Hematopoietic multipotent progenitor cell (in vitro differentiated cells): ENCODE measurements at regions not wholly inside any gene's neighbourhood (a gene's known extent, or its start where the extent isn't known, plus 50 kb on each side); places are given as distances from the start of the nearest gene placed in this dataset.
"Not testable (repeated sequence)": the region's sequence is repeated elsewhere in the genome, so short reads cannot be mapped to it uniquely, and the experiment has no call there.

Experiments
- DNase-seq, 3 donors: peaks; one replicate each; pipeline ENCODE4 v3.0.0-alpha.2; 2011 to 2015; ENCODE audit warnings: low read depth in 2 of 3, low spot score in 2 of 3

DNA sequence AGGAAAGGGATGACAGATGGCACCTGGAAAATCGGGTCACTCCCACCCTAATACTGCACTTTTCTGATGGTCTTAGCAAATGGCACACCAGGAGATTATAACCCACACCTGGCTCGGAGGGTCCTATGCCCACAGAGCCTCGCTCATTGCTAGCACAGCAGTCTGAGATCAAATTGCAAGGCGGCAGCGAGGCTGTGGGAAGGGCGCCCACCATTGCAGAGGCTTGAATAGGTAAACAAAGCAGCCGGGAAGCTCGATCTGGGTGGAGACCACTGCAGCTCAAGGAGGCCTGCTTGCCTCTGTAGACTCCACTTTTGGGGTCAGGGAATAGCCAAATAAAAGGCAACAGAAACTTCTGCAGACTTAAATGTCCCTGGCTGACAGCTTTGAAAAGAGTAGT is 622.7 kb upstream of the ZNF804A start:
- DNase-seq: not testable (repeated sequence)

DNA sequence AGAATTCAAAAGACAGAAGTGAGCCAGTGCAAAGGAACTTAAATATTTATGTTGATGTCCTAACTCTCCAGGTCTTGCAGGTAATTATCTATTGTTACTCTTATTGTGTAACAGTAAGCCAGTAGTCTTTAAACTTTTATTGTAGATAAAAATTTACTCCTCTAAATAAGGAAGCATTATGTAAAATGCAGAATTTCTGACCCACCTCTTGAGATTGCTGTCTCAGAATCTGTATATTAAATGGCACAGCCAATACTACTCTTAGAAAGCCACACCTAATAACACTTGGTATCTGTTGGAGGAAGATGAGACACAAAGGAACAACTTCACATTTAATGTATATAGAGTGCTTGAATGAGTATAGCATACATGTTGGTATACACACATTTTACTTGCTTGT is 613.5 kb upstream of the ZNF804A start:
- no peak for DNase-seq

DNA sequence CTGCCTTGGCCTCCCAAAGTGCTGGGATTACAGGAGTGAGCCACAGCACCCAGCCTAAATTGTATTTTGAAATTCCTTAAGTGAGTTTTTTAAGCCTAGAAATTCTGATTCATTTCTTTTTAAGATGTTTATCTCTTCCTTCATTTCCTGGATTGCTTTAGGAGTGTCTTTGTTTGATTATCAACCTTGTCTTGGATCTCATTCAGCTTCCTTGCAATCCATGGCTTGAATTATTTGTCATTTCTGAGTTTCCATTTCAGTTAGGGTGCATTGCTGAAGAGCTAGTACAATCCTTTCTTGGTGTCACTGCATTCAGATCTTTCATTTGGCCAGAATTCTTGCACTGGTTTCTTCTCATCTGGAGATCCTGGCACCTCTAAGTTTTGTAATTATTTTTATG is 606.4 kb upstream of the ZNF804A start:
- no peak for DNase-seq

- DNase-seq: no peak
Measured at GRCh38 chr2:183993052-183993451, 605.3 kb upstream of the ZNF804A start.

GRCh38 chr2:183995632-183996031 is 602.7 kb upstream of the ZNF804A start:
- DNase-seq: no peak

DNA sequence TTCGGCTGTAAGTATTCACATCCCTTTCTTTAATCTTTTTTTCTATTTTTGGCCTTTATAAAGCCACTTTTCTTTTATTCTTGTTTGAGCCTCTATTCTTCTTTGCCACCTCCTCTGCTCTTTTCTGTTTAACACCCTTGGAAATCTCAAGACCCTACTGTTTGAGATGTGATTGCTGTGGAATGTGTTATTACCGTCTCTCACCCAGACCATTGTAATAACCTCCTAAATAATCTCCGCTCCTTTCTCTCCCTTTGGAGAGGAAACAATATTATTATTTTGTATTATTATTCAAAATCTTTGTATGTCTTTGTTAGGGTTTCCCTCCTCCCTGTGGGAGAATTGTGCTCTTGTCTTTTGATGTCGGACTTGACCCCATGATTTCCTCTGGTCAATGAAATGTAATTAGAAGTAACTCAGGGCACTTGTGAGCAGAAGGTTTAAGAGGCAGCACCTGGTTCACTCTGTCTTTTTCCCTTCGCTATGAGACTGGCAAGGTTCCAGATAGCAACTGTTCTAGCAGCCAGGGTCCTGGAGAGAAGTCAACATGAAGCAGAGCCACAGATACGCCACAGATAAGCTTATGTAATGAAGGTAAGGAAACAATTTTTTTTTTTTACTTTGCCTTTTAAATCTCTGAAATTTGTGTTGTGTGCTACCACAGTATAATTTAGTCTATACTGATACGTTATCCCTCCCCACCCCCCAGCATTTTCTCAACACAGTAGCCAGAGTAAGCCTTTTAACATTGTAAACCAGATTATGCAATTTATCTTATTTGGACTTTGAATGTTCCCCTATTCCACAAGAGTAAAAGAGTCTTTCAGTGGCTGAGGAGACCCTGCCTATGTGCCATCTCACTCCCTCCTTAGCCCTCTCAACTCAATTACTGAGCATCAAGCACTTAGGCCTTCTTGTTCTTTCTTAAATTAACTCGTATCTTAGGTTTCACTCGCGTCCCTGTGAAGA is 601.2 kb upstream of the ZNF804A start:
- no peak for DNase-seq

DNA sequence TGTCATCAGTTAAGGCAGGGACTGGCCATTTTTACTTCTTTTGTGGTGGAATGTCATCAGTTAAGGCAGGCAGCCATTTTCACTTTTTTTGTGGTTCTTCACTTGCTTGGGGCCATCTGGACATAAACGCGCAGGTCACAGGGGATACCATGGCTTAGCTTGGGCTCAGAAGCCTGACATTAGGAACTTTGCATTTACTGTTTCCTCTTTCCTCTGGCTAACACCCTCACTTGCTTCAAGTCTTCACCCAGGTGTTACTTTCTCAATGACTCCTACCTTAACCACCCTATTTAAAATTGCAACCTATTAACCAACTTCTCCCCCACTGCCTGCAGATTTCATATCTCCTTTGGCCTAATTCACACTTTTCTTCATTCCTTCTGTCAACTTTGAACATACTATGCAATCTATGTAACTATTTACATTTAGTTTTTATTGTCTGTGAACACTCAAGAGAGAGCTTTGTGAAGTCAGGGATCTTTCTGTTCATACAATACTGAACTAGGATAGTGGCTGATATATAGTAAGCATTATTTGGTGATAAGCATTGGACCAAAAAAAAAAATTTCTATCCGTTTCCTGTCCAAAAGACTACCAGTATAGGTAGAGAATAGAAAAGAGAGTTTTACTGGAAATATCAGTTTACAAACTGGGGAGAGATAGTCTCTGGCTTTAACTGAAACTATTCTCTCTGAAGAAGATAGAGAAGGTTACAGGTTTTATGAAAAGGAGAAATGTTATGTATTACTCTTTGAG is 600.1 kb upstream of the ZNF804A start:
- no peak for DNase-seq

- DNase-seq: no peak
Measured at GRCh38 chr2:183998797-183999190, 599.5 kb upstream of the ZNF804A start.

- no peak for DNase-seq
Measured at GRCh38 chr2:184004289-184004947, 593.9 kb upstream of the ZNF804A start.

DNA sequence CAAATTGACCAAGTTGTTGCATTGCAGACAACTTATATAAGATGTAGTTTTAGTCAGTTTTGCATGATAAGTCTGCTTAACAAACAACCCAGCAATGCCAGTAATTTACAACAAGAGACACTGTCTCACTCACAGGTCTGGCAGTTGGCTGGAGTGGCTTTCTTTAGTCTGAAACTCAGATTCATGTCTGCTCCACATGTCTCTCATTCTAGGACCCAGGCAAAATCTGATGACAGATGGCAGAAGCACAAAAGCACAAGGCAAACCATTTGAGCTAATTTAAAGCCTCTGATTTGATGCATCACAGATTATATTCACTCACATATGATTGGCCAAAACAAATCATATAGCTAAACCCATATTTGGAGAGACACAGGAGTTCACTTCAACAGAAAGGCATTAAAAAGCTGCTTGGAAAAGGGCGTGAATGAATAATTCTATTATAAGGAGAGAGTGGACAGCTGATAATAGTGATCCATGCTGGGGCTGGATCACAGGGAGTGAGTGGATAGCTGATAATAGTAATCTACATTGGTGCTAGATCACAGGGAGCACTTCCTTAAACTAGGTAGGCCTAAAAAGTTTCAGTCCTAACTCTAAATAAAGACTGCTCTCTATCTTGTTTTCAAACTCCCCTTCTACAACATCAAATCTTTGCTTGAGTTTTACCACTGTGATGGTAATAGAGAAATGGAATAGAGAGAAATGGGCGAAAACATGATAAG is 593.2 kb upstream of the ZNF804A start:
- no peak for DNase-seq

GRCh38 chr2:184006998-184007397 is 591.3 kb upstream of the ZNF804A start:
- no peak for DNase-seq

DNA sequence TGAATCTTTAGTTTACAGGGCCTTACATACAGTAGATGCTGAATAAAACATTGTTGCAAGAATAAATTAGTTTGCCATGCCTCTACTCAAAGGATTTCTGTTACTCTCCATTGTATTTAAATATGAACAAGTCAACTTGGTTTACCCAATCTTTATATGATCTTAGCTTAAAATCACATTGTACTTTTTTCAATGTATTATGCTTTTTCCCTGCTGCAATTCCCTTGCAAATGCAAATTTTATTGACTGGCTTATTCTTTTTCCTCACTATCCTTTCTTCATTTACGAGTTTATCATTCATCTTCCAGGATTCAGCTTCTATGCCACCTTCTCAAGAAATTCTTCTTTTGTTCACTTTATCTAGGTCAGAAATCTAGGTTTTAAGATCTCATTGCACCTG is 571.4 kb upstream of the ZNF804A start:
- DNase-seq: no peak

DNA sequence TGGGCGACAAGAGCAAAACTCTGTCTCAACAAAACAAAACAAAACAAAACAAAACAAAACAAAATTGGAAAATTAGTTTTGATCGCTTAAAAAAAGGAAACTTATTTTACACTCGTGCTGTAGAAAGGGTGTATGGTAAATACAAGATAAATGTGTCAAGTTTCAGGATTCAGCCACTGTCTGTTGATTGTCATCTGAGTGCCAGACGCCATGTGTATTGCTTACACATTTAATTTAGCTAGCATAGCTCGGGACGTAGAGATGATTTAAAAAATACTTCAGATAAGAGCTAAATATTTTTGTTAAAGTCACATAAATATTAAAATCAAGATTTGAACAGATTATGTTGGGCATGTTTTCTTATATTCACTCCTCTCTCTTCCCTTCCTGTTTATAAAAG is 568.1 kb upstream of the ZNF804A start:
- DNase-seq: no peak

DNA sequence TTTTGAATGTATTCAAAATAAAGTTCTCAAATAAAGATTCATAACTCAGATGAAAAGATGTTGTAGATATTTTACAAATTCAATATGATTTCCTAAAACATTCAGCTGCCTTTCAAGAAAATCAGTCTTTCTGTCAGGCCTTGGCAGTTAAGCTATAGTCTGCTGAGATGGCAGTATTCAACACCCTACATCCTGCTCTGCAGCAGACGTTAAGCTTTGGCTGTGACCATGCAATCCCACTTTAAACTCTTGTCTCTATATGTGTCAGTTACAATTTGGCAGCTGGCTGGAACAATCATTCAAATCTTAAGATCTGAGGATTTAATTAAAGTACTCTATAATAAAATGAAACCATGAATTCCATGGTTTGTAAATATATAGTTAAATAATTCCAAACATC is 567.3 kb upstream of the ZNF804A start:
- DNase-seq: no peak

GRCh38 chr2:184031402-184032147 is 566.8 kb upstream of the ZNF804A start:
- DNase-seq: no peak

- no peak for DNase-seq
Measured at GRCh38 chr2:184032983-184033382, 565.3 kb upstream of the ZNF804A start.

DNA sequence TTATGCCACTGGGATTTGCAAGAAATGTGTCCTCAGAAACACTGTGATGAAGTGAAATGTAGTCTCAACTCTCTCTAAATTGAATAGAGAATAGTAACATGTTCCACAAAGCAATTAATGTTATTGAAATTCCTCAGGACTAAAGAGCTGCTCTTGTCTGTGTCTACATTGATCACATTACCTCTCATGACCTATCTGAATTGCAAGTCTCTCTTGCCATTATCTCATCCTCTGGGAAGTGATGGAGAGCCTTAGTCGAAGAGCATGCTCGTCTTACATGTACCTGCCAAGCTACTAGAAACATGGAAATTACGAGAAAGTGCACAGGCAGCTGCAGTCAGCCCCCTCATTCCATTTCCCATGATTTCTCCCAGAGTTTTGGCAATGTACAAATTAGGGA is 561.1 kb upstream of the ZNF804A start:
- DNase-seq: no peak

DNA sequence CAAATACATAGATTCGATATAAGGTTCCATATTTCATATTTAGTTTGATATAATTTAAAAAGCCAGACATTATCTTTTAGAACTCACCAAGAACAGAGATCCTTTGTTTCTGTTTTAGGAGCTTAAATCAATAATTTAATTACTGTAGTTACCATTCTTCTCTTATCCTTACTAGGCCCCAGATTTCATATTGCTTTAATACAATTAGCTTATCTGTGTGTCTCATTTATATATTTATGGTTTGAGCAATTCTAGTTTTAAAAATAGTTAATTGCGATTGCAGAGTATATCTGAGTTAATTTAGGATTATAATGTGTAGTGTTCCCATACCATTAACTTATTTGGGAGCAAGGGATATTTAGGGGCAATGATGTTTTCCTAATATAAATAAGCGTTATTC is 558.8 kb upstream of the ZNF804A start:
- DNase-seq: no peak

GRCh38 chr2:184040230-184040629 is 558.1 kb upstream of the ZNF804A start:
- no peak for DNase-seq

GRCh38 chr2:184041077-184041476 is 557.3 kb upstream of the ZNF804A start:
- no peak for DNase-seq
